Uterus (tissue), 2 donors: ENCODE measurements at regions not wholly inside any gene's neighbourhood (a gene's known extent, or its start where the extent isn't known, plus 50 kb on each side); places are given as distances from the start of the nearest gene placed in this dataset.

Source experiments
- POLR2A ChIP-seq, 2 donors: fragments of 450-650 bp; IDR thresholded peaks; one replicate each; pipeline ENCODE4 v1.6.1; 2016; ENCODE audit warnings: antibody characterized with exemption in 2 of 2, mild to moderate bottlenecking in 1 of 2, moderate library complexity in 1 of 2
- TF ChIP-seq, protein P1 (sequence below), 4 experiments: fragments of 200-600 bp in 2 of 4; fragments of 450-650 bp in 2 of 4; sonication (generic) in 2 of 4; IDR thresholded peaks; one replicate each; pipeline ENCODE4 v1.5.1; 2016 to 2019; ENCODE audit warnings: antibody characterized with exemption in 4 of 4, mild to moderate bottlenecking in 2 of 4, moderate library complexity in 1 of 4

DNA sequence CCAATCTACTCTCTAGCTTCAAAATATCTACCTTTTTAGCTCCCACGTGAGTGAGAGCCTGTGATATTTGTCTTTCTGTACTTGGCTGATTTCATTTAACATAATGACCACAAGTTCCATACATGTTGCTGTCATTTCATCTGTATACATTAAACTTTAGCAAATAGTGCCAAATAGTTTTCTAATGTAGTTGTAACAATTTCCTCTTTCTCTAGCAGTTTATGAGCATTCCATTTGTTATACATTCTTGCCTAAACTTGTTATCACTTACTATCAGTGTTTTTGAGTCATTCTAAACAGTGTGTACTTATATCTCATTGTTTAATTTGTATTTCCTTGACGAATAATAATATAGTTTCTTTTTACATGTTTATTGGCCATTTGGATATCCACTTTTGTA lies 77.2 kb downstream of the NEUROD6 start:
- TF ChIP-seq, protein P1, sequence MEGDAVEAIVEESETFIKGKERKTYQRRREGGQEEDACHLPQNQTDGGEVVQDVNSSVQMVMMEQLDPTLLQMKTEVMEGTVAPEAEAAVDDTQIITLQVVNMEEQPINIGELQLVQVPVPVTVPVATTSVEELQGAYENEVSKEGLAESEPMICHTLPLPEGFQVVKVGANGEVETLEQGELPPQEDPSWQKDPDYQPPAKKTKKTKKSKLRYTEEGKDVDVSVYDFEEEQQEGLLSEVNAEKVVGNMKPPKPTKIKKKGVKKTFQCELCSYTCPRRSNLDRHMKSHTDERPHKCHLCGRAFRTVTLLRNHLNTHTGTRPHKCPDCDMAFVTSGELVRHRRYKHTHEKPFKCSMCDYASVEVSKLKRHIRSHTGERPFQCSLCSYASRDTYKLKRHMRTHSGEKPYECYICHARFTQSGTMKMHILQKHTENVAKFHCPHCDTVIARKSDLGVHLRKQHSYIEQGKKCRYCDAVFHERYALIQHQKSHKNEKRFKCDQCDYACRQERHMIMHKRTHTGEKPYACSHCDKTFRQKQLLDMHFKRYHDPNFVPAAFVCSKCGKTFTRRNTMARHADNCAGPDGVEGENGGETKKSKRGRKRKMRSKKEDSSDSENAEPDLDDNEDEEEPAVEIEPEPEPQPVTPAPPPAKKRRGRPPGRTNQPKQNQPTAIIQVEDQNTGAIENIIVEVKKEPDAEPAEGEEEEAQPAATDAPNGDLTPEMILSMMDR (IDR thresholded peaks at IDR 0.05): no peak
- no peak for TF ChIP-seq POLR2A (IDR thresholded peaks at IDR 0.05)
